ELR (cell line): ENCODE measurements at regions not wholly inside any gene's neighbourhood (a gene's known extent, or its start where the extent isn't known, plus 50 kb on each side); places are given as distances from the start of the nearest gene placed in this dataset.
A peak's percentile ranks its signal among the peaks of the same experiment; 100 is the strongest.

Experiments
- DNase-seq: peaks from one replicate; pipeline ENCODE4 v3.0.0-alpha.2; 2015; ENCODE audit warnings: low read depth

- DNase-seq, result no peak
These were observed 286.4 kb downstream of the HACE1 start for GRCh38 chr6:104573350-104573749.

- no peak for DNase-seq
These were observed 286.8 kb downstream of the HACE1 start for GRCh38 chr6:104572901-104573300.

- DNase-seq, result peak; percentile 76
These were observed 293.3 kb downstream of the HACE1 start for GRCh38 chr6:104566411-104566810.

- DNase-seq, result no peak
These were observed 296.4 kb downstream of the HACE1 start for GRCh38 chr6:104563306-104563705.

GRCh38 chr6:104559435-104560202, 300.1 kb downstream of the HACE1 start:
- DNase-seq, result no peak

- no peak for DNase-seq
These were observed 301.0 kb downstream of the HACE1 start for GRCh38 chr6:104558746-104559145.

- peak; percentile 13 for DNase-seq
These were observed 311.4 kb downstream of the HACE1 start for GRCh38 chr6:104548297-104548696.

- no peak for DNase-seq
These were observed 318.3 kb downstream of the HACE1 start for GRCh38 chr6:104541411-104541810.

GRCh38 chr6:104540743-104541142, 319.0 kb downstream of the HACE1 start:
- DNase-seq, result peak; percentile 33

GRCh38 chr6:104539173-104539572, 320.5 kb downstream of the HACE1 start:
- DNase-seq, result no peak

- DNase-seq, result no peak
These were observed 321.8 kb downstream of the HACE1 start for GRCh38 chr6:104537872-104538271.

GRCh38 chr6:104537180-104537579, 322.5 kb downstream of the HACE1 start:
- peak; percentile 87 for DNase-seq

GRCh38 chr6:104532462-104532861, 327.3 kb downstream of the HACE1 start:
- no peak for DNase-seq

GRCh38 chr6:104531646-104532045, 328.1 kb downstream of the HACE1 start:
- DNase-seq, result no peak

GRCh38 chr6:104527761-104528415, 331.8 kb downstream of the HACE1 start:
- peak; percentile 38 for DNase-seq

GRCh38 chr6:104527311-104527710, 332.4 kb downstream of the HACE1 start:
- no peak for DNase-seq

- DNase-seq, result no peak
These were observed 333.3 kb downstream of the HACE1 start for GRCh38 chr6:104526376-104526775.

GRCh38 chr6:104525677-104526322, 333.9 kb downstream of the HACE1 start:
- DNase-seq, result peak; percentile 85

- no peak for DNase-seq
These were observed 337.2 kb downstream of the HACE1 start for GRCh38 chr6:104522533-104522932.

- DNase-seq, result no peak
These were observed 338.5 kb downstream of the HACE1 start for GRCh38 chr6:104521176-104521575.

GRCh38 chr6:104519566-104519965, 340.2 kb downstream of the HACE1 start:
- no peak for DNase-seq

- no peak for DNase-seq
These were observed 350.4 kb downstream of the HACE1 start for GRCh38 chr6:104509355-104509754.

GRCh38 chr6:104506429-104506828, 353.3 kb downstream of the HACE1 start:
- no peak for DNase-seq
